ENCODE measurements at regions not wholly inside any gene's neighbourhood (a gene's known extent, or its start where the extent isn't known, plus 50 kb on each side); places are given as distances from the start of the nearest gene placed in this dataset.
A peak's percentile ranks its signal among the peaks of the same experiment; 100 is the strongest.

GRCh38 chr13:90746230-90746629, 601.3 kb upstream of the MIR17HG start:
- no peaks in the 10 kb centered on the region for H3K27me3 Mint-ChIP-seq (ENCODE audit: low read depth)
- DNase-seq (ENCODE audit: low spot score) (no peak), ATAC-seq (peak; percentile 73)
- H3K27ac Mint-ChIP-seq = no peak overlapping the region
- TF ChIP-seq TEAD1 (CRISPR knock-in tag; IDR thresholded peaks at IDR 0.05) (no peak), EMX1 (CRISPR knock-in tag; IDR thresholded peaks at IDR 0.05) (no peak), MXD4 (CRISPR knock-in tag; IDR thresholded peaks at IDR 0.05; ENCODE audit: borderline replicate concordance) (no peak), ZNF317 (CRISPR knock-in tag; IDR thresholded peaks at IDR 0.05; ENCODE audit: borderline replicate concordance, low read depth) (no peak), USF1 (CRISPR knock-in tag; IDR thresholded peaks at IDR 0.05) (no peak), E2F5 (CRISPR knock-in tag; IDR thresholded peaks at IDR 0.05) (no peak), SP1 (CRISPR knock-in tag; conservative IDR thresholded peaks at IDR 0.05) (no peak), IRF2 (CRISPR knock-in tag; IDR thresholded peaks at IDR 0.05; ENCODE audit: borderline replicate concordance, low read depth) (no peak), ZNF396 (CRISPR knock-in tag; IDR thresholded peaks at IDR 0.05; ENCODE audit: borderline replicate concordance) (no peak), GRHL2 (CRISPR knock-in tag; IDR thresholded peaks at IDR 0.05; ENCODE audit: insufficient replicate concordance, severe bottlenecking) (no peak), SOX15 (CRISPR knock-in tag; IDR thresholded peaks at IDR 0.05) (no peak)
- H3K36me3 Mint-ChIP-seq = no peaks in the 10 kb centered on the region
- CTCF ChIA-PET = no interaction called here
- no peak overlapping the region for H3K4me3 Mint-ChIP-seq
- H3K4me1 Mint-ChIP-seq = peaks cover 18% of the 10 kb centered on the region
- POLR2A ChIA-PET = no interaction called here
- no peaks in the 10 kb centered on the region for H3K9me3 Mint-ChIP-seq

GRCh38 chr13:90750021-90750420, 597.5 kb upstream of the MIR17HG start:
- DNase-seq (ENCODE audit: low spot score) = no peak
- Mint-ChIP-seq H3K9me3 (no peaks in the 10 kb centered on the region), H3K36me3 (no peaks in the 10 kb centered on the region), H3K27me3 (ENCODE audit: low read depth) (no peaks in the 10 kb centered on the region), H3K27ac (no peak overlapping the region), H3K4me1 (peaks cover 18% of the 10 kb centered on the region), H3K4me3 (no peak overlapping the region)
- ATAC-seq = no peak
- ChIA-PET CTCF (no interaction called here), POLR2A (no interaction called here)
- TF ChIP-seq CBFB (CRISPR knock-in tag; IDR thresholded peaks at IDR 0.05; ENCODE audit: low read depth) (no peak), RELA (CRISPR knock-in tag; IDR thresholded peaks at IDR 0.05; ENCODE audit: borderline replicate concordance) (no peak), IRF2 (CRISPR knock-in tag; IDR thresholded peaks at IDR 0.05; ENCODE audit: borderline replicate concordance, low read depth) (no peak), E2F4 (CRISPR knock-in tag; IDR thresholded peaks at IDR 0.05; ENCODE audit: borderline replicate concordance, low read depth) (no peak), FOXP1 (CRISPR knock-in tag; IDR thresholded peaks at IDR 0.05; ENCODE audit: borderline replicate concordance) (no peak), ZNF263 (CRISPR knock-in tag; IDR thresholded peaks at IDR 0.05; ENCODE audit: low read depth) (no peak), ATF2 (CRISPR knock-in tag; IDR thresholded peaks at IDR 0.05; ENCODE audit: borderline replicate concordance, low read depth) (no peak), ATF1 (CRISPR knock-in tag; IDR thresholded peaks at IDR 0.05) (no peak)

- no peak overlapping the region for H3K4me3 Mint-ChIP-seq
- no peak overlapping the region for H3K27ac Mint-ChIP-seq
- ChIA-PET POLR2A (no interaction called here), CTCF (no interaction called here)
- H3K27me3 Mint-ChIP-seq (ENCODE audit: low read depth) = no peaks in the 10 kb centered on the region
- peaks cover 17% of the 10 kb centered on the region for H3K4me1 Mint-ChIP-seq
- ATAC-seq = no peak
- H3K36me3 Mint-ChIP-seq = no peaks in the 10 kb centered on the region
- no peak for DNase-seq (ENCODE audit: low spot score)
- H3K9me3 Mint-ChIP-seq = no peaks in the 10 kb centered on the region
- TF ChIP-seq KAT7 (CRISPR knock-in tag; IDR thresholded peaks at IDR 0.05; ENCODE audit: borderline replicate concordance) = no peak
- TF ChIP-seq RELA (CRISPR knock-in tag; IDR thresholded peaks at IDR 0.05; ENCODE audit: borderline replicate concordance) = no peak
- TF ChIP-seq TEAD1 (CRISPR knock-in tag; IDR thresholded peaks at IDR 0.05) = no peak
- TF ChIP-seq NR3C1 (CRISPR knock-in tag; conservative IDR thresholded peaks at IDR 0.05; ENCODE audit: low read depth) = no peak
- TF ChIP-seq TP53 (CRISPR knock-in tag; IDR thresholded peaks at IDR 0.05) = no peak
- no peak for TF ChIP-seq JUN (CRISPR knock-in tag; IDR thresholded peaks at IDR 0.05)
- TF ChIP-seq E2F4 (CRISPR knock-in tag; IDR thresholded peaks at IDR 0.05; ENCODE audit: borderline replicate concordance, low read depth) = no peak
- no peak for TF ChIP-seq ETV6 (CRISPR knock-in tag; IDR thresholded peaks at IDR 0.05)
- TF ChIP-seq USF2 (CRISPR knock-in tag; IDR thresholded peaks at IDR 0.05) = no peak
- no peak for TF ChIP-seq FOXP1 (CRISPR knock-in tag; IDR thresholded peaks at IDR 0.05; ENCODE audit: borderline replicate concordance)
- TF ChIP-seq ZNF423 (CRISPR knock-in tag; IDR thresholded peaks at IDR 0.05) = no peak
- no peak for TF ChIP-seq ZNF232 (CRISPR knock-in tag; IDR thresholded peaks at IDR 0.05)
Measured at GRCh38 chr13:90751026-90751425, 596.5 kb upstream of the MIR17HG start.
